ENCODE measurements at regions not wholly inside any gene's neighbourhood (a gene's known extent, or its start where the extent isn't known, plus 50 kb on each side); places are given as distances from the start of the nearest gene placed in this dataset.

DNA sequence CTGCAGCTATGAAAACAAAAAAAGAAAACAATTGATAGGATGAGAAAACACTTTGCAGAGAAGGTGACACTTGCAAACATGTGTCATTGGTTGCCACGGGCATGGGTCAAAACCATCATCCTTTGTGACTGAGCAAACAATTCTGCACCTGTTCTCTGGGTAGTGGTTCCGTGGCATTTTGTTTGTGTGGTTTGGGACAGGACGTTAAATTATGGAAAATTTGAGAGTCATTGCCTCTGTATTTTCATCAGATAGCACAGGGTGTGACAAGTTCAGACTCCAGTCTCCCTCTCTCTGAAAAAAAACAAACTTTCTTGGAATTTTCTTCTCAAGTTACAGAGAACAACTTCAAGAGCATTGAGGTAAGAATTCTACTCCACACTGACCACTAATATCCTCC is 113.4 kb upstream of the HMHB1 start:
- H3K36me3 Mint-ChIP-seq (ENCODE audit: insufficient read depth in 1 of 3, low read depth in 3 of 3) = no peaks in the 10 kb centered on the region
- no peak overlapping the region for H3K4me3 Mint-ChIP-seq
- no peaks in the 10 kb centered on the region for H3K9me3 Mint-ChIP-seq
- Histone ChIP-seq H4K91ac (ENCODE audit: insufficient read length, low read depth, low read length) (no peak overlapping the region), H2AFZ (ENCODE audit: low read length) (no peak overlapping the region), H2AK5ac (ENCODE audit: insufficient read length, low read length) (no peak overlapping the region), H3K79me2 (ENCODE audit: insufficient read depth, low read length) (no peaks in the 10 kb centered on the region), H3T11ph (ENCODE audit: low read length) (no peak overlapping the region), H3K9me3 (ENCODE audit: control insufficient read depth, low read depth, low read length) (no peaks in the 10 kb centered on the region), H4K8ac (replicated peaks; ENCODE audit: insufficient read length, low read depth, low read length) (no peak overlapping the region), H3K9ac (ENCODE audit: extremely low read depth, insufficient read length, low read length) (no peak overlapping the region), H3K56ac (ENCODE audit: insufficient read length, low read depth, low read length) (no peak overlapping the region), H3K18ac (ENCODE audit: insufficient read length, low read depth, low read length) (no peak overlapping the region), H4K20me1 (ENCODE audit: control insufficient read depth, insufficient read depth, insufficient read length) (no peaks in the 10 kb centered on the region), H3K23me2 (ENCODE audit: insufficient read length, low read depth, low read length, poor library complexity, severe bottlenecking) (no peaks in the 10 kb centered on the region), H3K4me1 (ENCODE audit: insufficient read depth, low read length) (no peaks in the 10 kb centered on the region), H3K79me1 (ENCODE audit: insufficient read depth, low read depth, low read length, poor library complexity, severe bottlenecking) (no peaks in the 10 kb centered on the region), H2BK12ac (ENCODE audit: insufficient read length, low read depth, low read length) (no peak overlapping the region), H3K4me2 (ENCODE audit: insufficient read depth, insufficient read length, low read length) (no peak overlapping the region), H2BK120ac (ENCODE audit: low read depth, low read length, poor library complexity, severe bottlenecking) (no peak overlapping the region), H3K4ac (ENCODE audit: low read depth, low read length) (no peak overlapping the region), H3K14ac (ENCODE audit: insufficient read depth, low read length) (no peak overlapping the region), H2BK20ac (ENCODE audit: low read depth, low read length, poor library complexity, severe bottlenecking) (no peak overlapping the region), H3K27ac (ENCODE audit: insufficient read length, low read depth, low read length) (no peak overlapping the region), H3K23ac (ENCODE audit: insufficient read length, low read depth, low read length) (no peak overlapping the region), H2BK15ac (ENCODE audit: low read depth, low read length) (no peak overlapping the region), H3K27me3 (ENCODE audit: insufficient read depth, low read length) (no peaks in the 10 kb centered on the region), H4K5ac (ENCODE audit: insufficient read length, low read depth, low read length) (no peak overlapping the region), H2BK5ac (ENCODE audit: insufficient read length, low read length) (no peak overlapping the region)
- H3K27ac Mint-ChIP-seq = no peak overlapping the region
- H3K4me1 Mint-ChIP-seq = no peaks in the 10 kb centered on the region
- no peak for DNase-seq
- no peaks in the 10 kb centered on the region; the same call in 1 of the 2 replicates for H3K27me3 Mint-ChIP-seq (ENCODE audit: low read depth)
- no peak for TF ChIP-seq CTCF (conservative IDR thresholded peaks at IDR 0.05)
- no CpG with 5 or more reads among the region's 3 CpGs for WGBS (ENCODE audit: extremely low coverage, insufficient read length, low lambda C conversion rate)

Measured in H9 (cell line).